ENCODE measurements at regions not wholly inside any gene's neighbourhood (a gene's known extent, or its start where the extent isn't known, plus 50 kb on each side); places are given as distances from the start of the nearest gene placed in this dataset.

DNA sequence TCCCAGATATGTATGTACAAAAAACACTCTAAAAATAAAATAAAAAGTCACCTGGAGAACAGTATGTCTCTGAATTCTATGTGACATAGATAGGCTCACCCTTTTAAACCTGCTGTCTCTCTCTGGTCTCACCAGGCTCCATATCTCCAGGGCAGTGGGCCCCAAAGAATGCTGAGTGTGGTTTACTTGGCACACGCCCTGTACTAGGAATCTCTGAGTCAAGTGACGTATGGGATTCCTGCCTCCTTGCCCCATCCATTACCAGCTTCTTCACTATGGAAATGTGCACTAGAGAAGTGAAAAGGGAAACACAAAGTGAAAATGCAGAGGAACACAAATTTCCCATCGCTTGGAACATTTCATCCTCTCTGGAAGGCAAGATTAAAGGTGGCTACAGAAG lies 722.2 kb upstream of the TENM4 start:
- no peak for TF ChIP-seq POLR2A (IDR thresholded peaks at IDR 0.05; ENCODE audit: low read depth, low read length)
- TF ChIP-seq TAF1 (IDR thresholded peaks at IDR 0.05; ENCODE audit: borderline replicate concordance, low read depth, low read length): no peak
- no peak for TF ChIP-seq POLR2AphosphoS5 (IDR thresholded peaks at IDR 0.05; ENCODE audit: low read depth, low read length)

Measured in GM12892 (cell line).